ENCODE measurements at regions not wholly inside any gene's neighbourhood (a gene's known extent, or its start where the extent isn't known, plus 50 kb on each side); places are given as distances from the start of the nearest gene placed in this dataset.

DNA sequence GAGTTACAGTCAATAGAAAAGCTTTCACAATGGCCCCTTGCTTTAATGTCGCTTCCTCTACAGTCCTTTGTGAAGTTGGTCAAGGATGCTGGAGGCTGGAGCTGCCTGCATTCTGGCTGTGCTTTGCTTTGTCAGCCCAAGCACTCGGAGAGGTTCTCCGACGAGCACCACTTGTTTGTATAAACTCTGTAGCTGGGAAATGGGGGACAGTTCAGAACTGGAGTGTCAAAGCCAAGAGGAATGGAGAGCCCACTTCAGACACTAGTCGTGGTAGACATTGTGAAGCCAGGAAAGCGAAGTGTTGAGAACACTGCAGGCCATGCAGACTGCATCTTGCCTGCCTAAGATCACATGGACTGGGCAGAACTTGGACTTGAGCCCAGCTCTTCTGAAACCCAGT, 330.3 kb downstream of the GADD45G start:
- no peaks in the 10 kb centered on the region for H3K9me3 ChIP-seq (ENCODE audit: low read length)
- H3K4me1 ChIP-seq (ENCODE audit: insufficient read depth, low read length, severe bottlenecking) = no peaks in the 10 kb centered on the region
- no peak for TF ChIP-seq EZH2 (IDR thresholded peaks at IDR 0.05; ENCODE audit: borderline replicate concordance, low read length)
- TF ChIP-seq, protein P1, sequence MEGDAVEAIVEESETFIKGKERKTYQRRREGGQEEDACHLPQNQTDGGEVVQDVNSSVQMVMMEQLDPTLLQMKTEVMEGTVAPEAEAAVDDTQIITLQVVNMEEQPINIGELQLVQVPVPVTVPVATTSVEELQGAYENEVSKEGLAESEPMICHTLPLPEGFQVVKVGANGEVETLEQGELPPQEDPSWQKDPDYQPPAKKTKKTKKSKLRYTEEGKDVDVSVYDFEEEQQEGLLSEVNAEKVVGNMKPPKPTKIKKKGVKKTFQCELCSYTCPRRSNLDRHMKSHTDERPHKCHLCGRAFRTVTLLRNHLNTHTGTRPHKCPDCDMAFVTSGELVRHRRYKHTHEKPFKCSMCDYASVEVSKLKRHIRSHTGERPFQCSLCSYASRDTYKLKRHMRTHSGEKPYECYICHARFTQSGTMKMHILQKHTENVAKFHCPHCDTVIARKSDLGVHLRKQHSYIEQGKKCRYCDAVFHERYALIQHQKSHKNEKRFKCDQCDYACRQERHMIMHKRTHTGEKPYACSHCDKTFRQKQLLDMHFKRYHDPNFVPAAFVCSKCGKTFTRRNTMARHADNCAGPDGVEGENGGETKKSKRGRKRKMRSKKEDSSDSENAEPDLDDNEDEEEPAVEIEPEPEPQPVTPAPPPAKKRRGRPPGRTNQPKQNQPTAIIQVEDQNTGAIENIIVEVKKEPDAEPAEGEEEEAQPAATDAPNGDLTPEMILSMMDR (IDR thresholded peaks at IDR 0.05; ENCODE audit: low read length) = no peak
- H3K79me2 ChIP-seq (ENCODE audit: insufficient read depth, low read length) = no peaks in the 10 kb centered on the region
- H3K27ac ChIP-seq (ENCODE audit: low read depth, low read length, poor library complexity, severe bottlenecking) = no peak overlapping the region
- H3K4me3 ChIP-seq (ENCODE audit: low read depth, low read length, poor library complexity, severe bottlenecking) = no peak overlapping the region
- H3K36me3 ChIP-seq (ENCODE audit: insufficient read depth, low read length) = no peaks in the 10 kb centered on the region
- no peak overlapping the region for H2AFZ ChIP-seq (ENCODE audit: low read length)
- H3F3A ChIP-seq (ENCODE audit: insufficient read depth, low read length) = no peaks in the 10 kb centered on the region
- no peaks in the 10 kb centered on the region for H3K27me3 ChIP-seq (ENCODE audit: insufficient read depth, low read length)
- H3K9ac ChIP-seq (ENCODE audit: low read length) = no peak overlapping the region
- H3K4me2 ChIP-seq (ENCODE audit: low read length) = no peak overlapping the region
- H3K9me2 ChIP-seq (ENCODE audit: low read depth, low read length) = no peaks in the 10 kb centered on the region
- H4K20me1 ChIP-seq (ENCODE audit: insufficient read depth, low read length) = no peaks in the 10 kb centered on the region

DNA sequence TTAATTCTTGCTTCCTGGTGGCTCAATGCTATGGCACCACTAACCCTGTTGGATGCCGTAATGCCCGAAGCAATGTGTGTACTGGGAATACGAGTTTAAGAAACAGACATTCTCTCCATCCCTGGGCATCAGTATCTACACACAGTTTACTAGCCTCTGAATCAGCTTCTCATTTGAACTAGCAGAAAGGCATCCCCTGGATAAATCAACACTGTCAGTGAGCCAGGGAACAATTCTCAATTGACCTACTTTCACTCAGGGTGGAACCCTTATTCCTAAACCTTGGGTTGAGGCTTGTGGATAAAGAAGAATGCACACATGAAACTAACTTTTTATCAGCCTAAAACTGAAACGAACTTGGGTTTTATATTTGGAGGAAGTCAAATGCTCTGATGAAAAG, 331.0 kb downstream of the GADD45G start:
- H3F3A ChIP-seq (ENCODE audit: insufficient read depth, low read length) = no peaks in the 10 kb centered on the region
- H3K27ac ChIP-seq (ENCODE audit: low read depth, low read length, poor library complexity, severe bottlenecking) = no peak overlapping the region
- no peaks in the 10 kb centered on the region for H3K79me2 ChIP-seq (ENCODE audit: insufficient read depth, low read length)
- no peak for TF ChIP-seq EZH2 (IDR thresholded peaks at IDR 0.05; ENCODE audit: borderline replicate concordance, low read length)
- TF ChIP-seq, protein P1 (IDR thresholded peaks at IDR 0.05; ENCODE audit: low read length) = no peak
- H3K4me1 ChIP-seq (ENCODE audit: insufficient read depth, low read length, severe bottlenecking) = no peaks in the 10 kb centered on the region
- H3K9me3 ChIP-seq (ENCODE audit: low read length) = no peaks in the 10 kb centered on the region
- no peak overlapping the region for H3K4me2 ChIP-seq (ENCODE audit: low read length)
- no peaks in the 10 kb centered on the region for H4K20me1 ChIP-seq (ENCODE audit: insufficient read depth, low read length)
- no peak overlapping the region for H2AFZ ChIP-seq (ENCODE audit: low read length)
- H3K4me3 ChIP-seq (ENCODE audit: low read depth, low read length, poor library complexity, severe bottlenecking) = no peak overlapping the region
- no peaks in the 10 kb centered on the region for H3K36me3 ChIP-seq (ENCODE audit: insufficient read depth, low read length)
- H3K27me3 ChIP-seq (ENCODE audit: insufficient read depth, low read length) = no peaks in the 10 kb centered on the region
- no peaks in the 10 kb centered on the region for H3K9me2 ChIP-seq (ENCODE audit: low read depth, low read length)
- no peak overlapping the region for H3K9ac ChIP-seq (ENCODE audit: low read length)

DNA sequence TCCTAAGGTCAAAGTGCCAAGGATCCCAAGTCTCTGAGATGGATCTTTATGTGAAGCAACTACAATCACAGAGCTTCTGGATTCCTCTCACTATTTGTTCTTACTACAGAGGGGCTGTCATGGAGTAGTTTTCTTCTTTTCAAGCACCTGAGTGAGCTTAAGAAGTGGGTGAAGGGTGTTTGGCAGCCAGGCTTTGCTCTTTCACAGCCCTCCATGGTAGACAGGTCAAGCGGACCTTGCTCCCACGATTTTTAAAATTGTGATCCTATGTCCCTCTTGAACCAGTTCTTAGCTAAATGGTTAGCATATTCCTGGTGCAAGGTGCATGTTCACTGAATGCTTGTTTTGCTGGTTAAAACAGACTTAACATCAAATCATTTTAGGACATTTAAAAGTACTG, 332.2 kb downstream of the GADD45G start:
- Histone ChIP-seq H3K27me3 (ENCODE audit: insufficient read depth, low read length) (no peaks in the 10 kb centered on the region), H3K9me3 (ENCODE audit: low read length) (no peaks in the 10 kb centered on the region), H3K27ac (ENCODE audit: low read depth, low read length, poor library complexity, severe bottlenecking) (no peak overlapping the region), H2AFZ (ENCODE audit: low read length) (no peak overlapping the region), H3K79me2 (ENCODE audit: insufficient read depth, low read length) (no peaks in the 10 kb centered on the region), H3F3A (ENCODE audit: insufficient read depth, low read length) (no peaks in the 10 kb centered on the region), H3K4me3 (ENCODE audit: low read depth, low read length, poor library complexity, severe bottlenecking) (no peak overlapping the region), H3K36me3 (ENCODE audit: insufficient read depth, low read length) (no peaks in the 10 kb centered on the region), H3K4me2 (ENCODE audit: low read length) (no peak overlapping the region), H3K4me1 (ENCODE audit: insufficient read depth, low read length, severe bottlenecking) (no peaks in the 10 kb centered on the region), H4K20me1 (ENCODE audit: insufficient read depth, low read length) (no peaks in the 10 kb centered on the region), H3K9ac (ENCODE audit: low read length) (no peak overlapping the region), H3K9me2 (ENCODE audit: low read depth, low read length) (no peaks in the 10 kb centered on the region)
- TF ChIP-seq, protein P1 (IDR thresholded peaks at IDR 0.05; ENCODE audit: low read length) = no peak
- TF ChIP-seq EZH2 (IDR thresholded peaks at IDR 0.05; ENCODE audit: borderline replicate concordance, low read length) = no peak

Measured in OCI-LY1 (cell line).